ENCODE measurements at regions not wholly inside any gene's neighbourhood (a gene's known extent, or its start where the extent isn't known, plus 50 kb on each side); places are given as distances from the start of the nearest gene placed in this dataset.

DNA sequence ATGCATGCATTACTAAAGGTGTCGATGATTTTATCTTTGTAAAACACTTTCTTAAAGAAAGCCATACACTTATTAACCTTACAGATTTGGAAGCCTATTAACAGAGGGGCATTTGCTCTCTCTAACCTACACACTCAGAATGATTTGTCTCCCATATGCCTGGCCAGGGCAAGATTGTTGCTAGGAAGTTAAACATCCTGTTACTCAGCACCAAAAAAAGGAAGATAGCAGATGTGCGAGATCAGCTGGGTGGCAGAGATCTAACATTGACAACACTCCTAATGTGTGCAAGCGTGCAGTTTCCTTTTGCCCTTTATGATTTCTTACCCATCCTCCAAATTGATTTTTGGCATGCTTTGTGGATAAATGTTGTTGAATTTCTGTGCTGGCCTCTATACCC, 73.9 kb upstream of the TMEM108 start:
- H3K36me3 Mint-ChIP-seq (ENCODE audit: low read depth): no peaks in the 10 kb centered on the region
- no peaks in the 10 kb centered on the region for H3K27me3 Mint-ChIP-seq
- CTCF ChIA-PET: no interaction called here
- intact Hi-C loops (cut with DNase I, micrococcal nuclease): no loop called here
- H3K9me3 Mint-ChIP-seq (ENCODE audit: low read depth): no peaks in the 10 kb centered on the region
- no peak overlapping the region for H3K4me3 Mint-ChIP-seq
- POLR2A ChIA-PET: no interaction called here
- H3K4me1 Mint-ChIP-seq: no peaks in the 10 kb centered on the region
- no peak overlapping the region for H3K27ac Mint-ChIP-seq
- ATAC-seq (no peak), DNase-seq (no peak)

GRCh38 chr3:132963786-132964185, 74.4 kb upstream of the TMEM108 start:
- DNase-seq (no peak), ATAC-seq (no peak)
- intact Hi-C loops (cut with DNase I, micrococcal nuclease): no loop called here
- ChIA-PET POLR2A (no interaction called here), CTCF (no interaction called here)
- Mint-ChIP-seq H3K9me3 (ENCODE audit: low read depth) (no peaks in the 10 kb centered on the region), H3K36me3 (ENCODE audit: low read depth) (no peaks in the 10 kb centered on the region), H3K27ac (no peak overlapping the region), H3K27me3 (no peaks in the 10 kb centered on the region), H3K4me1 (no peaks in the 10 kb centered on the region), H3K4me3 (no peak overlapping the region)

- ATAC-seq: no peak
- intact Hi-C loops (cut with DNase I, micrococcal nuclease): no loop called here
- H3K9me3 Mint-ChIP-seq (ENCODE audit: low read depth): no peaks in the 10 kb centered on the region
- ChIA-PET CTCF (no interaction called here), POLR2A (no interaction called here)
- H3K27me3 Mint-ChIP-seq: no peaks in the 10 kb centered on the region
- H3K36me3 Mint-ChIP-seq (ENCODE audit: low read depth): no peaks in the 10 kb centered on the region
- H3K4me1 Mint-ChIP-seq: no peaks in the 10 kb centered on the region
- no peak for DNase-seq
- no peak overlapping the region for H3K27ac Mint-ChIP-seq
- no peak overlapping the region for H3K4me3 Mint-ChIP-seq
Measured at GRCh38 chr3:132961991-132962390, 76.2 kb upstream of the TMEM108 start.

DNA sequence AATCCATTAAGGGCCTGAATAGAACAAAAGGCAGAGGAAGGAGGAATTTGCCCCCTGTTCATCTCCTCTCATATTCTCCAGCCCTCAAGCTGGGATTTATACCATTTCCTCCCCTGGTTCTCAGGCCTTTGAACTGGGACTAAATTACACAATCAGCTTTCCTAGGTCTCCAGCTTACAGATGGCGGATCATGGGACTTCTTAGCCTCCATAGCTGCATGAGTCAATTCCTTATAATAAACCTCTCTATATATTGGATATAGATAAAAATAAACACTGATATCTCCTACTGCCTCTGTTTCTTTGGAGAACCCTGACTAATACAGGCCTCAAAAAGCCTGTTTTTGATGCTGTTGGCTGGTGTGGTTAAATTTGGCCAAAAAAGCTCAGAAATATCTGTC, 84.5 kb upstream of the TMEM108 start:
- H3K36me3 Mint-ChIP-seq (ENCODE audit: low read depth): no peaks in the 10 kb centered on the region
- POLR2A ChIA-PET: no interaction called here
- intact Hi-C loops (cut with DNase I, micrococcal nuclease): no loop called here

DNA sequence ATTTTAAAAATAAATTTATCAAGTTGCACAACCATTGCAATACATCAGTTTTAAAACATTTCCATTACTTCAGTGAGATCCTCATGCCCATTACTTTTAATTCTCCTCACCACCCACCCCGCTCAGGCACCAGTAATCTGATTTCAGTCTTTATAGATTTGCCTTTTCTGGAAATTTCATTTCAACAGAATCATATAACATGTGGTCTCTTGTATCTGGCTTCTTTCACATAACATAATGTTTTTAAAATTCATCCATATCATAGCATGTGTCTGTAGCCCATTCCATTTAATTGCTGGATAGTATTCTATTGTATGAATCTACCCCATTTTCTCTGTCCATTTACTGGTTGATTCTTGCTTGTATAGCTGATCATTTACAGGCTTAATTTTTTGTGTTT, 110.3 kb upstream of the TMEM108 start:
- CTCF ChIA-PET: no interaction called here
- Mint-ChIP-seq H3K4me1 (no peaks in the 10 kb centered on the region), H3K27me3 (peaks cover 6% of the 10 kb centered on the region), H3K4me3 (no peak overlapping the region), H3K36me3 (ENCODE audit: low read depth) (no peaks in the 10 kb centered on the region), H3K27ac (no peak overlapping the region), H3K9me3 (ENCODE audit: low read depth) (no peaks in the 10 kb centered on the region)
- DNase-seq (no peak), ATAC-seq (no peak)
- intact Hi-C loops (cut with DNase I, micrococcal nuclease): no loop called here
- POLR2A ChIA-PET: no interaction called here

More for the DNA sequence above, 84.5 kb upstream of the TMEM108 start:
- CTCF ChIA-PET: interaction anchor here (0.5 kb wide), 1 partner anchor 169 kb away, joined by 3 read pairs; no protein-coding TSS in a partner anchor
- no peaks in the 10 kb centered on the region for H3K9me3 Mint-ChIP-seq (ENCODE audit: low read depth)
- no peak overlapping the region for H3K4me3 Mint-ChIP-seq
- peaks cover 6% of the 10 kb centered on the region for H3K27me3 Mint-ChIP-seq
- ATAC-seq (no peak), DNase-seq (no peak)
- no peaks in the 10 kb centered on the region for H3K4me1 Mint-ChIP-seq
- H3K27ac Mint-ChIP-seq: no peak overlapping the region

DNA sequence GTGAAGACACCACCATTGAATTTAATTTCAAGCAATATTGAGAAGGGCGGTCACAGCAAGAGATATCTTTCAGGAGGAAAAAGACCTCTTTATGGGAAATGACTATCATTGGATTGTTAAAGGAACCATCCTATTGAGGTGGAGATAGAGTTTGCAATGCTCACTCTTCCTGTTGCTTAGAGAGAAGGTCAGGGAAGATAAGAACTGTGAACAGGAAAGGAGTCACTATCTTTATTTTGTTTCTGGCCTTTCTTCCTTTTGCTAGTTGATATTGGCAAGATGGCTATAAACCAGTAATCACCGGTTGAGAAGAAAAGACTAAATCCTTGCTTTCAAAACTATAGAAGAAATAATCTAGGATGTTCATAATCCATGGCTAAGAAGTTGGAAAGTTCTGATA, 112.1 kb upstream of the TMEM108 start:
- DNase-seq: no peak
- H3K4me1 Mint-ChIP-seq: no peaks in the 10 kb centered on the region
- ChIA-PET POLR2A (no interaction called here), CTCF (no interaction called here)
- H3K36me3 Mint-ChIP-seq (ENCODE audit: low read depth): no peaks in the 10 kb centered on the region
- no peaks in the 10 kb centered on the region for H3K9me3 Mint-ChIP-seq (ENCODE audit: low read depth)
- no peak for ATAC-seq
- intact Hi-C loops (cut with DNase I, micrococcal nuclease): no loop called here
- no peak overlapping the region for H3K4me3 Mint-ChIP-seq
- H3K27me3 Mint-ChIP-seq: peaks cover 10% of the 10 kb centered on the region
- no peak overlapping the region for H3K27ac Mint-ChIP-seq

- POLR2A ChIA-PET: no interaction called here
- Mint-ChIP-seq H3K4me3 (no peak overlapping the region), H3K4me1 (no peaks in the 10 kb centered on the region), H3K27ac (no peak overlapping the region), H3K36me3 (ENCODE audit: low read depth) (no peaks in the 10 kb centered on the region), H3K9me3 (ENCODE audit: low read depth) (no peaks in the 10 kb centered on the region), H3K27me3 (peaks cover 10% of the 10 kb centered on the region)
- ATAC-seq (no peak), DNase-seq (no peak)
- intact Hi-C loops (cut with DNase I, micrococcal nuclease): no loop called here
- CTCF ChIA-PET: no interaction called here
Measured at GRCh38 chr3:132925256-132925930, 112.8 kb upstream of the TMEM108 start.

DNA sequence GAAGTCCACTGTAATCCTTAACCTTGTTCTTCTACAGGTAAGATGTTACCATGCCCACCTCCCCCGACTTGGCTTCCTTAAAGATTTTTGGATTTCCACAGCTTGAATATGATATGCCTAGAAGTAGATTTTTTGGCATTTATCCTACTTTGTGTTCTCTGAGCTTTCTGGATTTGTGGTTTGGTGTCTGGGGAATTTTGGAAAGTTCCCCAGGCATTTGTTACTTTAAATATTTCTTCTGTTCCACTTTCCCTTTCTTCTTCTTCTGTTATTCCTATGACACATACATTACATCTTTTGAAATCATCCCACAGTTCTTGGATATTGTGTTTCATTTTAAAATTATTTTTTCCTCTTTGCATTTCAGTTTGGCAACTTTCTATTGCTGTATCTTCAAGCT, 122.1 kb upstream of the TMEM108 start:
- Mint-ChIP-seq H3K4me1 (no peaks in the 10 kb centered on the region), H3K4me3 (no peak overlapping the region), H3K9me3 (ENCODE audit: low read depth) (no peaks in the 10 kb centered on the region), H3K27me3 (peaks cover 5% of the 10 kb centered on the region), H3K36me3 (ENCODE audit: low read depth) (no peaks in the 10 kb centered on the region), H3K27ac (no peak overlapping the region)
- intact Hi-C loops (cut with DNase I, micrococcal nuclease): no loop called here
- ChIA-PET CTCF (no interaction called here), POLR2A (no interaction called here)
- no peak for DNase-seq
- no peak for ATAC-seq

DNA sequence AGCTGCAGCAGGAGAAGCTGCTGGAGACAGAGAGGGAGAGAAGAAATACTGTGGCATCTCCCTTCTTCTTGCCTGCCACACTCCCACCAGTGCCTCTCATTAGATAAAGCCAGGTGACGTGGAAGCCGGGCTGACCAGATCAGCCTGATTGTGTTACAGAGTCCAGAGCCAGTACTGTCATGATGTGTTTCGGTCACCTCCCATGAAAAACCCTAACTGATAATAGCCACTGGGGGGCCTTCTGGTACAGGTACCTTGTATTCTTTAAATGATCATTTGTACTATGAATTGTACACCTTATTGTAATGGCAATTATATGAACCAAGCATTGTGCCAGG, 125.8 kb upstream of the TMEM108 start:
- no peak overlapping the region for H3K4me3 Mint-ChIP-seq
- ChIA-PET CTCF (no interaction called here), POLR2A (no interaction called here)
- H3K27ac Mint-ChIP-seq: no peak overlapping the region
- DNase-seq (no peak), ATAC-seq (no peak)
- intact Hi-C loops (cut with DNase I, micrococcal nuclease): no loop called here
- no peaks in the 10 kb centered on the region for H3K4me1 Mint-ChIP-seq
- H3K36me3 Mint-ChIP-seq (ENCODE audit: low read depth): no peaks in the 10 kb centered on the region
- H3K27me3 Mint-ChIP-seq: no peaks in the 10 kb centered on the region
- no peaks in the 10 kb centered on the region for H3K9me3 Mint-ChIP-seq (ENCODE audit: low read depth)

- no peak overlapping the region for H3K27ac Mint-ChIP-seq
- no peaks in the 10 kb centered on the region for H3K36me3 Mint-ChIP-seq (ENCODE audit: low read depth)
- CTCF ChIA-PET: no interaction called here
- H3K4me3 Mint-ChIP-seq: no peak overlapping the region
- DNase-seq (no peak), ATAC-seq (no peak)
- POLR2A ChIA-PET: no interaction called here
- H3K4me1 Mint-ChIP-seq: no peaks in the 10 kb centered on the region
- H3K9me3 Mint-ChIP-seq (ENCODE audit: low read depth): no peaks in the 10 kb centered on the region
- intact Hi-C loops (cut with DNase I, micrococcal nuclease): no loop called here
- no peaks in the 10 kb centered on the region for H3K27me3 Mint-ChIP-seq
Measured at GRCh38 chr3:132911741-132912415, 126.3 kb upstream of the TMEM108 start.

GRCh38 chr3:132907293-132907692, 130.9 kb upstream of the TMEM108 start:
- ChIA-PET POLR2A (interaction anchor here (0.7 kb wide), 1 partner anchor 289 kb away, joined by 3 read pairs; no protein-coding TSS in a partner anchor), CTCF (no interaction called here)
- Mint-ChIP-seq H3K27me3 (no peaks in the 10 kb centered on the region), H3K4me1 (no peaks in the 10 kb centered on the region), H3K4me3 (no peak overlapping the region), H3K36me3 (ENCODE audit: low read depth) (no peaks in the 10 kb centered on the region), H3K9me3 (ENCODE audit: low read depth) (no peaks in the 10 kb centered on the region), H3K27ac (no peak overlapping the region)
- DNase-seq: no peak
- intact Hi-C loops (cut with DNase I, micrococcal nuclease): no loop called here
- ATAC-seq: no peak

GRCh38 chr3:132900481-132900880, 137.7 kb upstream of the TMEM108 start:
- no peak overlapping the region for H3K4me3 Mint-ChIP-seq
- ATAC-seq: no peak
- H3K27me3 Mint-ChIP-seq: peaks cover 3% of the 10 kb centered on the region
- CTCF ChIA-PET: no interaction called here
- H3K9me3 Mint-ChIP-seq (ENCODE audit: low read depth): no peaks in the 10 kb centered on the region
- no peaks in the 10 kb centered on the region for H3K4me1 Mint-ChIP-seq
- H3K27ac Mint-ChIP-seq: no peak overlapping the region
- POLR2A ChIA-PET: no interaction called here
- intact Hi-C loops (cut with DNase I, micrococcal nuclease): no loop called here
- DNase-seq: no peak
- no peaks in the 10 kb centered on the region for H3K36me3 Mint-ChIP-seq (ENCODE audit: low read depth)

DNA sequence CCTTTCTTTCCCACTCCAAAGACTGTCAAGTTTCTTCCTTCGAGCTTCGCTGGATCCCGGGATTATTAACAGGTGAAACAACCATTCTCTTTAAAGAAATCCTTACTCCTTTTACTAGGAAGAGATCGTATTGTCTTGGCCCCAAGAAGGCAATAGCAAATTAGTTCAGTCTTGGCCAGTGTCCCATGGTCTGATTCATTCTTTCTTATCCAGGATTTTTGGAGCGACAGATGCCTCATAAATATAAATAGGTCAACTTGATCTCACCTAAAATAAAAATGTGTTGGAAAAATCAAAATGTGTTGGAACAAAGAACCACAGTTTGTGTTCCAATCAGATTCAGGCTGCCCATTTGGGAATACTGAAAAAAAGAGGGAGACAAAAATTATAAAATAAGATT, 140.1 kb upstream of the TMEM108 start:
- Mint-ChIP-seq H3K4me1 (no peaks in the 10 kb centered on the region), H3K27me3 (peaks cover 3% of the 10 kb centered on the region), H3K36me3 (ENCODE audit: low read depth) (no peaks in the 10 kb centered on the region), H3K27ac (no peak overlapping the region), H3K9me3 (ENCODE audit: low read depth) (peaks cover 3% of the 10 kb centered on the region), H3K4me3 (no peak overlapping the region)
- CTCF ChIA-PET: no interaction called here
- DNase-seq: no peak
- POLR2A ChIA-PET: no interaction called here
- intact Hi-C loops (cut with DNase I, micrococcal nuclease): no loop called here
- no peak for ATAC-seq

Measured in activated CD4-positive, alpha-beta T cell treated with anti-CD3 and anti-CD28 coated beads for 36 hours (primary cell).